ENCODE measurements at regions not wholly inside any gene's neighbourhood (a gene's known extent, or its start where the extent isn't known, plus 50 kb on each side); places are given as distances from the start of the nearest gene placed in this dataset.

DNA sequence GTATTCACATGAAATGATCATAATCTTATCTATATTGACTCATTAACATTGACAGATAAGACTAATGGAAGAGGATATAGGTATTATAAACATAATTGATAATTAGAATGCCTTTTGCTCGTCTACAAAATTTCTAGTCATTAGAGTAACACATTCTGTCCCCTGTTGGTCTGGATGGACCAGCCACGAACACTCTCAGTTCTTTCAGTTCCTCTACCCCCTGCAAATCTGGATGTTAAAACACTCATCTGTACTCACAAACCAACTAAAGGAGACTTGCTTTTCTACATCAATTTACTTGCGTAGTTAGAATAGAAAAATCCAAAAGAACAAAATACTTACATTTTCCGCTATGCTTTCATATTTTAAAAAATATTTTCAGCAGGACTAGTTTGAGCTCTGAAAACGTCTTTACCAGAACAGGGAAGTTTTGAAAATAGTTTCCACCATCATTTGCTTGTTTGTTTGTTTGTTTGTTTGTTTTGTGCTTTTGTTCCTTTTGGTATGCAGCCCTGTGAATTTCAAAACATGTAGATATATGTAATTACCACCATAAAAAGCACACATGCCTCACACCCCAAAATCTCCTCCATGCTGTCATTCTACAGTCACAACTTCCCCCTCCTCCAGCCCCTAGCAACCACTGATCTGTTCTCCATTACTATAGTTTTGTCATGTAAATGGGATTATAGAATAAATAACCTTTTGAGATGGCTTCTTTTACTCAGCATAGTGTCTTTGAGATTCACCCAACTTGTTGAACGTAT is 103.8 kb downstream of the FZD1 start:
- no peak overlapping the region for H3K27ac ChIP-seq

DNA sequence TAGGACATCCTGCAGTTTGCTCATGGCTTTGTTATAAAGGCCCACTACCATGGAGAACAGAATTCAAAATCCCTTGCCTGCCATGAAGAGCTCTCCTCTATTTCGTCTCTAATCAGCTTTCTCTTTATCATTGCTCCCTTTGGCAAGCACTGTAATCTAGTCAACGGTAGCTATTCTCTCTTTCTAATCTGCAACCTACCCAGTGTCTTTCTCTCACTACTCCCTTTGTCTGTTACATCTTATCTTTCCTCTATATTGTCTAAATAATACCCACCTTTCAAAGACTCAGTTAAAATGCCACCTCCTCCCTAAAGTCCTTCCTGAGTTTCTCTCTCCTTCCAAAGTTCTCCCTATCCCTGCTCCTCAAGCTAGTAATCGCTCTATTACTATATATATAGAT is 108.1 kb downstream of the FZD1 start:
- intact Hi-C loops (cut with DNase I): no loop called here
- Histone ChIP-seq H3K4me3 (no peak overlapping the region), H3K27ac (no peak overlapping the region), H3K9me3 (no peaks in the 10 kb centered on the region), H3K36me3 (replicated peaks in 1 of 2; ENCODE audit: insufficient read depth in 1 of 2, low read depth in 2 of 2) (no peaks in the 10 kb centered on the region), H3K27me3 (no peaks in the 10 kb centered on the region), H3K4me1 (no peaks in the 10 kb centered on the region)
- ATAC-seq: no peak
- no peak for DNase-seq
- no peak for TF ChIP-seq POLR2A (IDR thresholded peaks at IDR 0.05)
- TF ChIP-seq, protein P1, sequence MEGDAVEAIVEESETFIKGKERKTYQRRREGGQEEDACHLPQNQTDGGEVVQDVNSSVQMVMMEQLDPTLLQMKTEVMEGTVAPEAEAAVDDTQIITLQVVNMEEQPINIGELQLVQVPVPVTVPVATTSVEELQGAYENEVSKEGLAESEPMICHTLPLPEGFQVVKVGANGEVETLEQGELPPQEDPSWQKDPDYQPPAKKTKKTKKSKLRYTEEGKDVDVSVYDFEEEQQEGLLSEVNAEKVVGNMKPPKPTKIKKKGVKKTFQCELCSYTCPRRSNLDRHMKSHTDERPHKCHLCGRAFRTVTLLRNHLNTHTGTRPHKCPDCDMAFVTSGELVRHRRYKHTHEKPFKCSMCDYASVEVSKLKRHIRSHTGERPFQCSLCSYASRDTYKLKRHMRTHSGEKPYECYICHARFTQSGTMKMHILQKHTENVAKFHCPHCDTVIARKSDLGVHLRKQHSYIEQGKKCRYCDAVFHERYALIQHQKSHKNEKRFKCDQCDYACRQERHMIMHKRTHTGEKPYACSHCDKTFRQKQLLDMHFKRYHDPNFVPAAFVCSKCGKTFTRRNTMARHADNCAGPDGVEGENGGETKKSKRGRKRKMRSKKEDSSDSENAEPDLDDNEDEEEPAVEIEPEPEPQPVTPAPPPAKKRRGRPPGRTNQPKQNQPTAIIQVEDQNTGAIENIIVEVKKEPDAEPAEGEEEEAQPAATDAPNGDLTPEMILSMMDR (IDR thresholded peaks at IDR 0.05): no peak
- WGBS, 2 donors: 51% methylated on average over 3 of the region's 3 CpGs

More for the DNA sequence above, 103.8 kb downstream of the FZD1 start:
- ATAC-seq (no peak), DNase-seq (no peak)
- no peak overlapping the region for H3K4me3 ChIP-seq
- WGBS, 2 donors: 56 to 61% methylated on average over 6 of the region's 6 CpGs
- no peaks in the 10 kb centered on the region for H3K36me3 ChIP-seq (replicated peaks in 1 of 2; ENCODE audit: insufficient read depth in 1 of 2, low read depth in 2 of 2)
- no peaks in the 10 kb centered on the region for H3K9me3 ChIP-seq
- H3K4me1 ChIP-seq: no peaks in the 10 kb centered on the region
- intact Hi-C loops (cut with DNase I): no loop called here
- TF ChIP-seq POLR2A (IDR thresholded peaks at IDR 0.05): no peak
- TF ChIP-seq, protein P1 (IDR thresholded peaks at IDR 0.05): no peak
- H3K27me3 ChIP-seq: no peaks in the 10 kb centered on the region

DNA sequence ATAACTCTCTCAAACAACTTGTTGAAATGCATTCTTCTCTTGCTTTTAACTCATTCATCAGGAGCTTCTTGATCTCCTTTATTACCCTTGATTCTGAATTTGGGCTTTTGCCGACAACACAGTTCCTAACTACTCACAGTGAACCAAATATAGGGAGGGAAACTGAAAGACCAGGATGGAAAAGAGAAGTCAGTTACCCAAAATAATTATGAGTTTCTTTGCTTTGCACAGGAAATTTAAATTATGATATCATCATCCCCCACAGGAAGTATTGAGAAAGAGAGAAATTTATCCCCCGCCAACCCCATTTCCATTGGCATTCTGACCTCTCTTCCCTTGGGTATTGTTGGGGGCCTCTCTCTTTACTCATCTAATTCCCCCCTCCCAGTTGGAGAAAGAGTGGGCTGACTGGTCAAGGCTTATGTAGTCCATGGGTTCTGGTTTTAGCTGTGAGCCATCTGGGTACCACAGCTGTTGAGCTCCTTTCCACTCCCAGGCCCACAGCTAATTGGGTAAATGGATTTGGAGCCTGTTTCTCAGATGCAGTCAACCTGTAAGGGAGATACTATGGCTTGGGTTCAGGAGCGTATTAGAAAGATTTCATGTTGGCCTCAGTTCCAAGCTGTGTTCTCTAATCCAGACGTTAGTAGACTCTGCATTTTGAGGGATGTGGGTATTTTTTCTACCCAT is 109.0 kb downstream of the FZD1 start:
- Histone ChIP-seq H3K27ac (no peak overlapping the region), H3K4me3 (no peak overlapping the region), H3K27me3 (no peaks in the 10 kb centered on the region), H3K36me3 (replicated peaks in 1 of 2; ENCODE audit: insufficient read depth in 1 of 2, low read depth in 2 of 2) (no peaks in the 10 kb centered on the region), H3K4me1 (no peaks in the 10 kb centered on the region), H3K9me3 (no peaks in the 10 kb centered on the region)
- ATAC-seq (no peak), DNase-seq (no peak)
- TF ChIP-seq POLR2A (IDR thresholded peaks at IDR 0.05): no peak
- TF ChIP-seq, protein P1 (IDR thresholded peaks at IDR 0.05): no peak
- WGBS, 2 donors: 55 to 56% methylated on average over 4 of the region's 4 CpGs
- intact Hi-C loops (cut with DNase I): no loop called here

DNA sequence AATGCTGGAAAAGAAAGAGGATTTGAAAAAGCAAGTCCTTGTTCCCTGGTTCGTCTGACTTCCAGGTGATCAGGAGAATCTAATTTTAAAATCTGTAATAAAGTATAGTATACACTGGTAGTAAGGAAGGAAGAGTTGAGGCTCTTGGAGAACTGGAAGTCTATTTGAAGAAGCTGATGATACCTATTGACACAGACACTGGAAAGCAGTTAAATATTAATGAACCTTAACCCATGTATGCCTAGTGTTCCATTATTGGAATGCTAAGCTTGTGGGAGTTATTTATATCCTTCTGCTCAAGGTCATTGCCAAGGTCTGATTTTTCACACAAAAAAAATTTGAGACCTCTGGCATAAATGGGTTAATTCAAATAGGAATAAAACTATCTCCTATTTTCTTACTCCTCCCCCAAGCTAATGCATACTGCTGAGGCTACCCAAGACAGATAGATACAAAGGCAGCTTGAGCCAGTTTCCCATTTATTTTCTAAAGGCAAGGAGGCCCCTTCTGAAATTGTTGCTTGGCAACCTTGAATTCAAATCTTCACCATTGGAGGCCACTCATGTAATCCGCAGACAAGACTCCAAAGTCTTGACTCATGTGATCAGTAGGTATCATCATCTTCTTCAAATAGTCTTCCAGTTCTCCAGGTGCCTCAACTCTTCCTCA is 110.2 kb downstream of the FZD1 start:
- Histone ChIP-seq H3K9me3 (no peaks in the 10 kb centered on the region), H3K4me1 (no peaks in the 10 kb centered on the region), H3K4me3 (no peak overlapping the region), H3K36me3 (replicated peaks in 1 of 2; ENCODE audit: insufficient read depth in 1 of 2, low read depth in 2 of 2) (no peaks in the 10 kb centered on the region), H3K27me3 (no peaks in the 10 kb centered on the region), H3K27ac (no peak overlapping the region)
- 67 to 85% methylated on average over 2 of the region's 2 CpGs for WGBS, 2 donors
- no peak for DNase-seq
- intact Hi-C loops (cut with DNase I): no loop called here
- no peak for TF ChIP-seq POLR2A (IDR thresholded peaks at IDR 0.05)
- TF ChIP-seq, protein P1 (IDR thresholded peaks at IDR 0.05): no peak
- no peak for ATAC-seq
